ENCODE measurements at regions not wholly inside any gene's neighbourhood (a gene's known extent, or its start where the extent isn't known, plus 50 kb on each side); places are given as distances from the start of the nearest gene placed in this dataset.

GRCh38 chr2:5504756-5505155, 187.4 kb upstream of the SOX11 start:
- TF ChIP-seq CTCF (conservative IDR thresholded peaks at IDR 0.05) (no peak), ZFX (IDR thresholded peaks at IDR 0.05) (no peak)

Measured in C4-2B (cell line).